ENCODE measurements at regions not wholly inside any gene's neighbourhood (a gene's known extent, or its start where the extent isn't known, plus 50 kb on each side); places are given as distances from the start of the nearest gene placed in this dataset.

- TF ChIP-seq EZH2phosphoT487 (IDR thresholded peaks at IDR 0.05; ENCODE audit: borderline replicate concordance, low read length): no peak
- no peak for TF ChIP-seq EZH2 (IDR thresholded peaks at IDR 0.05; ENCODE audit: low read length, unreplicated experiment)
- TF ChIP-seq CTCF (conservative IDR thresholded peaks at IDR 0.05; ENCODE audit: low read depth, low read length): no peak
- ATAC-seq (no peak), DNase-seq (no peak)
- H2AFZ ChIP-seq (ENCODE audit: low read length): no peak overlapping the region
- no peaks in the 10 kb centered on the region for H4K20me1 ChIP-seq (ENCODE audit: low read length)
- H3F3A ChIP-seq (ENCODE audit: low read length, unreplicated experiment): no peaks in the 10 kb centered on the region
- H3K27me3 ChIP-seq (ENCODE audit: low read length): no peaks in the 10 kb centered on the region
- H3K4me2 ChIP-seq (ENCODE audit: low read length): no peak overlapping the region
- H3K27ac ChIP-seq (ENCODE audit: low read length): no peak overlapping the region
- intact Hi-C loops (cut with micrococcal nuclease): loop anchor here (10.0 kb wide), 1 partner anchor 190 kb away; no protein-coding TSS in a partner anchor
- H3K9me3 ChIP-seq (ENCODE audit: low read length): no peaks in the 10 kb centered on the region
- H3K4me3 ChIP-seq (ENCODE audit: low read length): no peak overlapping the region
- no peaks in the 10 kb centered on the region for H3K9me2 ChIP-seq (replicated peaks; ENCODE audit: low read length)
- H3K36me3 ChIP-seq (ENCODE audit: low read depth, low read length): no peaks in the 10 kb centered on the region
- ChIA-PET POLR2A (ENCODE audit: unreplicated experiment) (no interaction called here), CTCF (no interaction called here)
- no peaks in the 10 kb centered on the region for H3K79me2 ChIP-seq (ENCODE audit: low read length)
- BruUV-seq (replicated peaks): no TSS peak
- no peaks in the 10 kb centered on the region for H3K4me1 ChIP-seq (ENCODE audit: insufficient read depth, low read length)
- H3K9ac ChIP-seq (ENCODE audit: low read length): no peak overlapping the region
These were observed 110.4 kb upstream of the FAM174A start for GRCh38 chr5:100424787-100425186.

- H4K20me1 ChIP-seq (ENCODE audit: low read length): no peaks in the 10 kb centered on the region
- no peaks in the 10 kb centered on the region for H3F3A ChIP-seq (ENCODE audit: low read length, unreplicated experiment)
- intact Hi-C loops (cut with micrococcal nuclease): loop anchor here (10.0 kb wide), 1 partner anchor 191 kb away; no protein-coding TSS in a partner anchor
- no peak overlapping the region for H3K27ac ChIP-seq (ENCODE audit: low read length)
- no peak overlapping the region for H3K9ac ChIP-seq (ENCODE audit: low read length)
- no peak for TF ChIP-seq CTCF (conservative IDR thresholded peaks at IDR 0.05; ENCODE audit: low read depth, low read length)
- no peak overlapping the region for H3K4me2 ChIP-seq (ENCODE audit: low read length)
- no peaks in the 10 kb centered on the region for H3K36me3 ChIP-seq (ENCODE audit: low read depth, low read length)
- H3K79me2 ChIP-seq (ENCODE audit: low read length): no peaks in the 10 kb centered on the region
- H3K4me3 ChIP-seq (ENCODE audit: low read length): no peak overlapping the region
- H2AFZ ChIP-seq (ENCODE audit: low read length): no peak overlapping the region
- no peaks in the 10 kb centered on the region for H3K9me3 ChIP-seq (ENCODE audit: low read length)
- no peaks in the 10 kb centered on the region for H3K27me3 ChIP-seq (ENCODE audit: low read length)
- DNase-seq: no peak
- H3K4me1 ChIP-seq (ENCODE audit: insufficient read depth, low read length): no peaks in the 10 kb centered on the region
- ATAC-seq: no peak
- BruUV-seq (replicated peaks): no TSS peak
- H3K9me2 ChIP-seq (replicated peaks; ENCODE audit: low read length): no peaks in the 10 kb centered on the region
- CTCF ChIA-PET: no interaction called here
- POLR2A ChIA-PET (ENCODE audit: unreplicated experiment): no interaction called here
These were observed 111.2 kb upstream of the FAM174A start for GRCh38 chr5:100424017-100424416.

- no peaks in the 10 kb centered on the region for H3K9me2 ChIP-seq (replicated peaks; ENCODE audit: low read length)
- no peak overlapping the region for H3K9ac ChIP-seq (ENCODE audit: low read length)
- no peak overlapping the region for H3K27ac ChIP-seq (ENCODE audit: low read length)
- ChIA-PET POLR2A (ENCODE audit: unreplicated experiment) (no interaction called here), CTCF (interaction anchor here (0.6 kb wide), 1 partner anchor 21 kb away, joined by 4 read pairs; no protein-coding TSS in a partner anchor)
- H3K36me3 ChIP-seq (ENCODE audit: low read depth, low read length): no peaks in the 10 kb centered on the region
- H2AFZ ChIP-seq (ENCODE audit: low read length): no peak overlapping the region
- no peak overlapping the region for H3K4me3 ChIP-seq (ENCODE audit: low read length)
- DNase-seq (no peak), ATAC-seq (no peak)
- no peaks in the 10 kb centered on the region for H3F3A ChIP-seq (ENCODE audit: low read length, unreplicated experiment)
- intact Hi-C loops (cut with micrococcal nuclease): loop anchor here (10.0 kb wide), 1 partner anchor 191 kb away; no protein-coding TSS in a partner anchor
- TF ChIP-seq CTCF (conservative IDR thresholded peaks at IDR 0.05; ENCODE audit: low read depth, low read length): no peak
- TF ChIP-seq EZH2 (IDR thresholded peaks at IDR 0.05; ENCODE audit: low read length, unreplicated experiment): no peak
- TF ChIP-seq EZH2phosphoT487 (IDR thresholded peaks at IDR 0.05; ENCODE audit: borderline replicate concordance, low read length): no peak
- no peaks in the 10 kb centered on the region for H3K9me3 ChIP-seq (ENCODE audit: low read length)
- H3K79me2 ChIP-seq (ENCODE audit: low read length): no peaks in the 10 kb centered on the region
- no TSS peak for BruUV-seq (replicated peaks)
- no peaks in the 10 kb centered on the region for H3K4me1 ChIP-seq (ENCODE audit: insufficient read depth, low read length)
- no peaks in the 10 kb centered on the region for H4K20me1 ChIP-seq (ENCODE audit: low read length)
- H3K27me3 ChIP-seq (ENCODE audit: low read length): no peaks in the 10 kb centered on the region
- no peak overlapping the region for H3K4me2 ChIP-seq (ENCODE audit: low read length)
These were observed 111.8 kb upstream of the FAM174A start for GRCh38 chr5:100423330-100423729.

Measured in PC-3 (cell line).